ENCODE measurements at regions not wholly inside any gene's neighbourhood (a gene's known extent, or its start where the extent isn't known, plus 50 kb on each side); places are given as distances from the start of the nearest gene placed in this dataset.

GRCh38 chr9:105834404-105834803, 140.1 kb downstream of the TMEM38B start:
- TF ChIP-seq POLR2AphosphoS5 (IDR thresholded peaks at IDR 0.05; ENCODE audit: low read depth, low read length) (no peak), TAF1 (IDR thresholded peaks at IDR 0.05; ENCODE audit: borderline replicate concordance, insufficient read depth, low read length) (no peak), SIN3A (IDR thresholded peaks at IDR 0.05; ENCODE audit: borderline replicate concordance, insufficient read depth, low read length) (no peak), FOXP2 (optimal IDR thresholded peaks at IDR 0.05; ENCODE audit: borderline replicate concordance, extremely low read depth, extremely low read length, insufficient read depth) (no peak)
- TF ChIP-seq, protein P1, sequence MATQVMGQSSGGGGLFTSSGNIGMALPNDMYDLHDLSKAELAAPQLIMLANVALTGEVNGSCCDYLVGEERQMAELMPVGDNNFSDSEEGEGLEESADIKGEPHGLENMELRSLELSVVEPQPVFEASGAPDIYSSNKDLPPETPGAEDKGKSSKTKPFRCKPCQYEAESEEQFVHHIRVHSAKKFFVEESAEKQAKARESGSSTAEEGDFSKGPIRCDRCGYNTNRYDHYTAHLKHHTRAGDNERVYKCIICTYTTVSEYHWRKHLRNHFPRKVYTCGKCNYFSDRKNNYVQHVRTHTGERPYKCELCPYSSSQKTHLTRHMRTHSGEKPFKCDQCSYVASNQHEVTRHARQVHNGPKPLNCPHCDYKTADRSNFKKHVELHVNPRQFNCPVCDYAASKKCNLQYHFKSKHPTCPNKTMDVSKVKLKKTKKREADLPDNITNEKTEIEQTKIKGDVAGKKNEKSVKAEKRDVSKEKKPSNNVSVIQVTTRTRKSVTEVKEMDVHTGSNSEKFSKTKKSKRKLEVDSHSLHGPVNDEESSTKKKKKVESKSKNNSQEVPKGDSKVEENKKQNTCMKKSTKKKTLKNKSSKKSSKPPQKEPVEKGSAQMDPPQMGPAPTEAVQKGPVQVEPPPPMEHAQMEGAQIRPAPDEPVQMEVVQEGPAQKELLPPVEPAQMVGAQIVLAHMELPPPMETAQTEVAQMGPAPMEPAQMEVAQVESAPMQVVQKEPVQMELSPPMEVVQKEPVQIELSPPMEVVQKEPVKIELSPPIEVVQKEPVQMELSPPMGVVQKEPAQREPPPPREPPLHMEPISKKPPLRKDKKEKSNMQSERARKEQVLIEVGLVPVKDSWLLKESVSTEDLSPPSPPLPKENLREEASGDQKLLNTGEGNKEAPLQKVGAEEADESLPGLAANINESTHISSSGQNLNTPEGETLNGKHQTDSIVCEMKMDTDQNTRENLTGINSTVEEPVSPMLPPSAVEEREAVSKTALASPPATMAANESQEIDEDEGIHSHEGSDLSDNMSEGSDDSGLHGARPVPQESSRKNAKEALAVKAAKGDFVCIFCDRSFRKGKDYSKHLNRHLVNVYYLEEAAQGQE (IDR thresholded peaks at IDR 0.05; ENCODE audit: insufficient read depth in 1 of 2, low read depth in 2 of 2, low read length in 2 of 2) = no peak

DNA sequence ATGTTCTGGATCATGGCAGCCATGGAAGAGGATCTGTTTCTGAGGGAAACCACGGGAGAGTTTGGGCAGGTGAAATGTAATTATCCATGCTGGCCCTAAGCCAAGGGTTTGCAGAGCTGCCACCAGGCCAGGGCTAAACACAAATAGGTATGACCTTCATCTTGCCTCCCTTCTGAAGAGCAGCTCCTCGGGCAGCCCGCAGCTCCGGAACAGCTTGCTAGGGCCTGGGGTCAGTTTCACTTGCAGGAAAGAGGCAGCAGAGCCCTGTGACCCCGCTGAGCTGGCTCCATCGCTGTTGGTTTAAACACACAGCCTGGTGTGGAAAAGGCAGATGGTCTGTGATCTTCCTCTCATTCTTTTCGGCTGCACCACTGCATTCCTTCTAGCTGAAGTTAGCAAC, 141.4 kb downstream of the TMEM38B start:
- TF ChIP-seq TAF1 (IDR thresholded peaks at IDR 0.05; ENCODE audit: borderline replicate concordance, insufficient read depth, low read length) (no peak), FOXP2 (optimal IDR thresholded peaks at IDR 0.05; ENCODE audit: borderline replicate concordance, extremely low read depth, extremely low read length, insufficient read depth) (no peak), POLR2AphosphoS5 (IDR thresholded peaks at IDR 0.05; ENCODE audit: low read depth, low read length) (no peak), SIN3A (IDR thresholded peaks at IDR 0.05; ENCODE audit: borderline replicate concordance, insufficient read depth, low read length) (no peak)
- TF ChIP-seq, protein P1 (IDR thresholded peaks at IDR 0.05; ENCODE audit: insufficient read depth in 1 of 2, low read depth in 2 of 2, low read length in 2 of 2) = no peak

- no peak for TF ChIP-seq FOXP2 (optimal IDR thresholded peaks at IDR 0.05; ENCODE audit: borderline replicate concordance, extremely low read depth, extremely low read length, insufficient read depth)
- no peak for TF ChIP-seq TAF1 (IDR thresholded peaks at IDR 0.05; ENCODE audit: borderline replicate concordance, insufficient read depth, low read length)
- TF ChIP-seq, protein P1 (IDR thresholded peaks at IDR 0.05; ENCODE audit: insufficient read depth in 1 of 2, low read depth in 2 of 2, low read length in 2 of 2) = no peak
- TF ChIP-seq POLR2AphosphoS5 (IDR thresholded peaks at IDR 0.05; ENCODE audit: low read depth, low read length) = no peak
- TF ChIP-seq SIN3A (IDR thresholded peaks at IDR 0.05; ENCODE audit: borderline replicate concordance, insufficient read depth, low read length) = no peak
Measured at GRCh38 chr9:105836936-105837660, 142.8 kb downstream of the TMEM38B start.

- no peak for TF ChIP-seq TAF1 (IDR thresholded peaks at IDR 0.05; ENCODE audit: borderline replicate concordance, insufficient read depth, low read length)
- TF ChIP-seq FOXP2 (optimal IDR thresholded peaks at IDR 0.05; ENCODE audit: borderline replicate concordance, extremely low read depth, extremely low read length, insufficient read depth) = no peak
- TF ChIP-seq, protein P1 (IDR thresholded peaks at IDR 0.05; ENCODE audit: insufficient read depth in 1 of 2, low read depth in 2 of 2, low read length in 2 of 2) = no peak
- no peak for TF ChIP-seq SIN3A (IDR thresholded peaks at IDR 0.05; ENCODE audit: borderline replicate concordance, insufficient read depth, low read length)
- no peak for TF ChIP-seq POLR2AphosphoS5 (IDR thresholded peaks at IDR 0.05; ENCODE audit: low read depth, low read length)
Measured at GRCh38 chr9:105841562-105841961, 147.2 kb downstream of the TMEM38B start.

All from PFSK-1 (cell line).